HPDE6-E6E7 (cell line): ENCODE measurements at regions not wholly inside any gene's neighbourhood (a gene's known extent, or its start where the extent isn't known, plus 50 kb on each side); places are given as distances from the start of the nearest gene placed in this dataset.
A peak's percentile ranks its signal among the peaks of the same experiment; 100 is the strongest.

Experiments used
- DNase-seq: peaks from one replicate; pipeline ENCODE4 v3.0.0; 2011; ENCODE audit warnings: missing footprints; ENCODE audit errors: extremely low spot score

- no peak for DNase-seq
Observed at GRCh38 chr12:127340381-127340780, 926.6 kb upstream of the TMEM132C start.

GRCh38 chr12:127342861-127343260 is 924.1 kb upstream of the TMEM132C start:
- no peak for DNase-seq

- DNase-seq = no peak
Observed at GRCh38 chr12:127343940-127344339, 923.0 kb upstream of the TMEM132C start.

- no peak for DNase-seq
Observed at GRCh38 chr12:127351481-127352010, 915.4 kb upstream of the TMEM132C start.

GRCh38 chr12:127355061-127355841 is 911.7 kb upstream of the TMEM132C start:
- DNase-seq = peak; percentile 27

GRCh38 chr12:127358888-127359287 is 908.1 kb upstream of the TMEM132C start:
- no peak for DNase-seq

- DNase-seq = no peak
Observed at GRCh38 chr12:127360580-127360979, 906.4 kb upstream of the TMEM132C start.

- no peak for DNase-seq
Observed at GRCh38 chr12:127362121-127362520, 904.8 kb upstream of the TMEM132C start.

GRCh38 chr12:127363392-127363791 is 903.6 kb upstream of the TMEM132C start:
- DNase-seq = no peak

- DNase-seq = no peak
Observed at GRCh38 chr12:127373559-127373958, 893.4 kb upstream of the TMEM132C start.

- DNase-seq = no peak
Observed at GRCh38 chr12:127374447-127374846, 892.5 kb upstream of the TMEM132C start.

- peak; percentile 33 for DNase-seq
Observed at GRCh38 chr12:127381043-127381668, 885.8 kb upstream of the TMEM132C start.

GRCh38 chr12:127381681-127382080 is 885.3 kb upstream of the TMEM132C start:
- no peak for DNase-seq

- DNase-seq = no peak
Observed at GRCh38 chr12:127383281-127383680, 883.7 kb upstream of the TMEM132C start.

GRCh38 chr12:127386723-127387122 is 880.2 kb upstream of the TMEM132C start:
- no peak for DNase-seq

GRCh38 chr12:127388985-127389384 is 878.0 kb upstream of the TMEM132C start:
- DNase-seq = no peak

GRCh38 chr12:127389923-127390322 is 877.0 kb upstream of the TMEM132C start:
- peak; percentile 15 for DNase-seq

- no peak for DNase-seq
Observed at GRCh38 chr12:127393465-127393864, 873.5 kb upstream of the TMEM132C start.

- peak; percentile 47 for DNase-seq
Observed at GRCh38 chr12:127393896-127394295, 873.1 kb upstream of the TMEM132C start.

GRCh38 chr12:127396734-127397133 is 870.2 kb upstream of the TMEM132C start:
- DNase-seq = no peak

GRCh38 chr12:127398016-127398710 is 868.8 kb upstream of the TMEM132C start:
- DNase-seq = no peak

GRCh38 chr12:127399451-127399850 is 867.5 kb upstream of the TMEM132C start:
- no peak for DNase-seq
